ENCODE measurements at regions not wholly inside any gene's neighbourhood (a gene's known extent, or its start where the extent isn't known, plus 50 kb on each side); places are given as distances from the start of the nearest gene placed in this dataset.

GRCh38 chr21:31395791-31396190 lies 51.7 kb upstream of the TIAM1 start:
- Mint-ChIP-seq H3K27ac (no peak overlapping the region), H3K4me3 (no peak overlapping the region), H3K4me1 (ENCODE audit: low read depth) (peaks cover 42% of the 10 kb centered on the region), H3K27me3 (ENCODE audit: low read depth) (no peaks in the 10 kb centered on the region), H3K9me3 (no peaks in the 10 kb centered on the region), H3K36me3 (ENCODE audit: low read depth) (no peaks in the 10 kb centered on the region)
- no peak for DNase-seq
- intact Hi-C loops (cut with micrococcal nuclease): no loop called here
- CTCF ChIA-PET: no interaction called here

GRCh38 chr21:31395268-31395667 lies 51.2 kb upstream of the TIAM1 start:
- CTCF ChIA-PET: no interaction called here
- no peaks in the 10 kb centered on the region for H3K36me3 Mint-ChIP-seq (ENCODE audit: low read depth)
- no peak for DNase-seq
- no peaks in the 10 kb centered on the region for H3K9me3 Mint-ChIP-seq
- intact Hi-C loops (cut with micrococcal nuclease): no loop called here
- peaks cover 41% of the 10 kb centered on the region for H3K4me1 Mint-ChIP-seq (ENCODE audit: low read depth)
- no peaks in the 10 kb centered on the region for H3K27me3 Mint-ChIP-seq (ENCODE audit: low read depth)
- H3K27ac Mint-ChIP-seq: no peak overlapping the region
- no peak overlapping the region for H3K4me3 Mint-ChIP-seq

DNA sequence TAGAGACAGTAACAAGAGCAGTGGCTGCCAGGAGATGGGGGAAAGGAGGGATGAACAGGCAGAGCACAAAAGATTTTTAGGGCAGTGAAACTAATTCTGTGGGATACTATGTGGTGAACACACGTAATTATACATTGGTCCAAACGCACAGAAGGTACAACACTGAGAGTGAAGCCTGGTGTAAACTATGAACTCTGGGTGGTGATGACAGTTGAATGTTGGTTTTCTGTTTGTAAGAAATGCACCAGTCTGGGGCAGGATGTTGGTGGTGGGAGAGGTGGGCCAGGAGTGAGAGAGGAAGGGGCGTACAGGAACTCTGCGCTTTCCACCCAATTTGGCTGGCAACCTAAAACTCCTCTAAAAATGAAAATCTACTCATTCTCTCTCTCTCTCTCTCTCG lies 50.2 kb upstream of the TIAM1 start:
- H3K27me3 Mint-ChIP-seq (ENCODE audit: low read depth): no peaks in the 10 kb centered on the region
- peaks cover 32% of the 10 kb centered on the region for H3K4me1 Mint-ChIP-seq (ENCODE audit: low read depth)
- no peak for DNase-seq
- no peak overlapping the region for H3K27ac Mint-ChIP-seq
- no peak overlapping the region for H3K4me3 Mint-ChIP-seq
- intact Hi-C loops (cut with micrococcal nuclease): no loop called here
- no peaks in the 10 kb centered on the region for H3K9me3 Mint-ChIP-seq
- no peaks in the 10 kb centered on the region for H3K36me3 Mint-ChIP-seq (ENCODE audit: low read depth)
- CTCF ChIA-PET: no interaction called here
